ENCODE measurements at regions not wholly inside any gene's neighbourhood (a gene's known extent, or its start where the extent isn't known, plus 50 kb on each side); places are given as distances from the start of the nearest gene placed in this dataset.

GRCh38 chr20:22844959-22845358 is 190.2 kb upstream of the SSTR4 start:
- CTCF ChIA-PET = no interaction called here

DNA sequence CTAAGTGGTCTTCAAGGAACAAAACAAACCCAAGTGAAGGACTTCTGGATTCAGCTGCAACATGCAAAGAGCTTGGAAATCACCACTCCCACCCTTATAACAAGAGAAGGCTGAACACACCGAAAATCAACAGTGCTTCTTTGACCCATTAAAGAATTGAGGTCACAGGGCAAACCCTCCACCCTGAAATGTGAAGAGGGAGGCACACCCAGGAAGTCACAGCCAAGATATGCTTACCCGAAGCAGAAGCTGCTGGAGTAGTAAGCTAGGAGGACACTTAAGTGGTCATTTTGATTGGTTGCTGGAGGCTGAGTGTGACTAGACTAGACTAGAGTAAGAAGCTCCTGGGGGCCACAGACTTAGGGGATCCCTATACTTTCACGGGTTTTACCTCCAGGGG is 188.2 kb upstream of the SSTR4 start:
- Histone ChIP-seq H3K4me2 (no peak overlapping the region), H3K27ac (0 out of 6 replicates have a peak overlapping the region, but pooled peaks of 1 of the 2 experiments have one; percentile 13), H3K4me1 (peaks cover 7% of the 10 kb centered on the region; the same call in 2 of the 3 replicates), H3K4me3 (no peak overlapping the region), H3K9me3 (peaks cover 9% of the 10 kb centered on the region; the same call in 1 of the 3 replicates)
- FAIRE-seq (no peak), ATAC-seq (no peak), DNase-seq (ENCODE audit: low read depth in 1 of 2, low spot score in 1 of 2) (no peak)
- POLR2A ChIA-PET = no interaction called here
- 30% methylated on average over 3 of the region's 3 CpGs for WGBS (ENCODE audit: missing lambda C conversion rate)
- no peak for TF ChIP-seq RAD21 (conservative IDR thresholded peaks at IDR 0.05 in 1 of 2, IDR thresholded peaks at IDR 0.05 in 1 of 2)
- CTCF ChIA-PET = interaction anchor here (1.0 to 1.3 kb wide), 5 partner anchors 11 to 155 kb away, joined by 3 to 4 read pairs (median 4); no protein-coding TSS in a partner anchor

More at GRCh38 chr20:22844959-22845358, 190.2 kb upstream of the SSTR4 start:
- ATAC-seq (no peak), DNase-seq (ENCODE audit: low read depth in 1 of 2, low spot score in 1 of 2) (no peak), FAIRE-seq (peak; percentile 79)
- Histone ChIP-seq H3K9me3 (no peaks in the 10 kb centered on the region), H3K4me3 (no peak overlapping the region), H3K4me1 (no peaks in the 10 kb centered on the region), H3K4me2 (no peak overlapping the region), H3K27ac (no peak overlapping the region)
- POLR2A ChIA-PET = no interaction called here
- TF ChIP-seq, protein P1, sequence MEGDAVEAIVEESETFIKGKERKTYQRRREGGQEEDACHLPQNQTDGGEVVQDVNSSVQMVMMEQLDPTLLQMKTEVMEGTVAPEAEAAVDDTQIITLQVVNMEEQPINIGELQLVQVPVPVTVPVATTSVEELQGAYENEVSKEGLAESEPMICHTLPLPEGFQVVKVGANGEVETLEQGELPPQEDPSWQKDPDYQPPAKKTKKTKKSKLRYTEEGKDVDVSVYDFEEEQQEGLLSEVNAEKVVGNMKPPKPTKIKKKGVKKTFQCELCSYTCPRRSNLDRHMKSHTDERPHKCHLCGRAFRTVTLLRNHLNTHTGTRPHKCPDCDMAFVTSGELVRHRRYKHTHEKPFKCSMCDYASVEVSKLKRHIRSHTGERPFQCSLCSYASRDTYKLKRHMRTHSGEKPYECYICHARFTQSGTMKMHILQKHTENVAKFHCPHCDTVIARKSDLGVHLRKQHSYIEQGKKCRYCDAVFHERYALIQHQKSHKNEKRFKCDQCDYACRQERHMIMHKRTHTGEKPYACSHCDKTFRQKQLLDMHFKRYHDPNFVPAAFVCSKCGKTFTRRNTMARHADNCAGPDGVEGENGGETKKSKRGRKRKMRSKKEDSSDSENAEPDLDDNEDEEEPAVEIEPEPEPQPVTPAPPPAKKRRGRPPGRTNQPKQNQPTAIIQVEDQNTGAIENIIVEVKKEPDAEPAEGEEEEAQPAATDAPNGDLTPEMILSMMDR (IDR thresholded peaks at IDR 0.05) = no peak
- TF ChIP-seq, protein P2, sequence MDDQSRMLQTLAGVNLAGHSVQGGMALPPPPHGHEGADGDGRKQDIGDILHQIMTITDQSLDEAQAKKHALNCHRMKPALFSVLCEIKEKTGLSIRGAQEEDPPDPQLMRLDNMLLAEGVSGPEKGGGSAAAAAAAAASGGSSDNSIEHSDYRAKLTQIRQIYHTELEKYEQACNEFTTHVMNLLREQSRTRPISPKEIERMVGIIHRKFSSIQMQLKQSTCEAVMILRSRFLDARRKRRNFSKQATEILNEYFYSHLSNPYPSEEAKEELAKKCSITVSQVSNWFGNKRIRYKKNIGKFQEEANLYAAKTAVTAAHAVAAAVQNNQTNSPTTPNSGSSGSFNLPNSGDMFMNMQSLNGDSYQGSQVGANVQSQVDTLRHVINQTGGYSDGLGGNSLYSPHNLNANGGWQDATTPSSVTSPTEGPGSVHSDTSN (IDR thresholded peaks at IDR 0.05) = no peak
- TF ChIP-seq HOXA7 (CRISPR knock-in tag; IDR thresholded peaks at IDR 0.05) (no peak), ZSCAN20 (CRISPR knock-in tag; IDR thresholded peaks at IDR 0.05) (no peak), MYC (IDR thresholded peaks at IDR 0.05; ENCODE audit: borderline replicate concordance, low read length) (no peak), EHMT2 (IDR thresholded peaks at IDR 0.05; ENCODE audit: low read depth) (no peak), REST (IDR thresholded peaks at IDR 0.05) (no peak), NR3C1 (IDR thresholded peaks at IDR 0.05) (no peak), ZNF302 (CRISPR knock-in tag; IDR thresholded peaks at IDR 0.05) (no peak), CEBPB (IDR thresholded peaks at IDR 0.05) (no peak), RCOR1 (IDR thresholded peaks at IDR 0.05; ENCODE audit: low read depth, low read length) (no peak), MAZ (IDR thresholded peaks at IDR 0.05; ENCODE audit: borderline replicate concordance, low read depth, low read length) (no peak), ELK1 (IDR thresholded peaks at IDR 0.05; ENCODE audit: low read depth, low read length) (no peak), POLR2A (IDR thresholded peaks at IDR 0.05; ENCODE audit: low read length) (no peak), GATA3 (IDR thresholded peaks at IDR 0.05; ENCODE audit: borderline replicate concordance) (no peak), HOXB13 (CRISPR knock-in tag; IDR thresholded peaks at IDR 0.05; ENCODE audit: low read depth) (no peak), RAD21 (conservative IDR thresholded peaks at IDR 0.05 in 1 of 2, IDR thresholded peaks at IDR 0.05 in 1 of 2) (no peak), CHD4 (IDR thresholded peaks at IDR 0.05; ENCODE audit: borderline replicate concordance) (no peak)
